ENCODE measurements at regions not wholly inside any gene's neighbourhood (a gene's known extent, or its start where the extent isn't known, plus 50 kb on each side); places are given as distances from the start of the nearest gene placed in this dataset.

DNA sequence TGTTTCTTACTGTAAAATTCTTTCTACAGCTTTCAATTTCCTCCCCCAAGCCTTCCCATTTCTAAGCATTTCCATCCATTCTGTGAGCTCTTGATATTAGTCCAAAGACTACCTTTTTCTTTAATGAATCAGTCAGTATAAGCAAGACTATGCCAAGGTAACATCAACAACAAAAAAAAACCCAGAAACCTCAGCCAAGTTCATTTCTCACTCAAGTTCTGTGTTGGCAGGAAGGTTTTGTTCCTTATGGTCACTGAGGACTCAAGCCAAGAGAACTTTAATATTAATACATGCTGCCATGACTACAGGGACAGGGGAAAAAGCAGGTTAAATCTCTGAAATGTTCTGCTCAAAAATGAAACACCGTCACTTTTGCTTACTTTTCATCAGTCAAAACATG, 621.2 kb upstream of the NRP1 start:
- DNase-seq (ENCODE audit: low read depth) (no peak), FAIRE-seq (no peak)
- no peaks in the 10 kb centered on the region for H3K27me3 ChIP-seq (ENCODE audit: control insufficient read depth, insufficient read depth, low read length)
- TF ChIP-seq, protein P1, sequence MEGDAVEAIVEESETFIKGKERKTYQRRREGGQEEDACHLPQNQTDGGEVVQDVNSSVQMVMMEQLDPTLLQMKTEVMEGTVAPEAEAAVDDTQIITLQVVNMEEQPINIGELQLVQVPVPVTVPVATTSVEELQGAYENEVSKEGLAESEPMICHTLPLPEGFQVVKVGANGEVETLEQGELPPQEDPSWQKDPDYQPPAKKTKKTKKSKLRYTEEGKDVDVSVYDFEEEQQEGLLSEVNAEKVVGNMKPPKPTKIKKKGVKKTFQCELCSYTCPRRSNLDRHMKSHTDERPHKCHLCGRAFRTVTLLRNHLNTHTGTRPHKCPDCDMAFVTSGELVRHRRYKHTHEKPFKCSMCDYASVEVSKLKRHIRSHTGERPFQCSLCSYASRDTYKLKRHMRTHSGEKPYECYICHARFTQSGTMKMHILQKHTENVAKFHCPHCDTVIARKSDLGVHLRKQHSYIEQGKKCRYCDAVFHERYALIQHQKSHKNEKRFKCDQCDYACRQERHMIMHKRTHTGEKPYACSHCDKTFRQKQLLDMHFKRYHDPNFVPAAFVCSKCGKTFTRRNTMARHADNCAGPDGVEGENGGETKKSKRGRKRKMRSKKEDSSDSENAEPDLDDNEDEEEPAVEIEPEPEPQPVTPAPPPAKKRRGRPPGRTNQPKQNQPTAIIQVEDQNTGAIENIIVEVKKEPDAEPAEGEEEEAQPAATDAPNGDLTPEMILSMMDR (IDR thresholded peaks at IDR 0.05; ENCODE audit: insufficient read depth, low read length, severe bottlenecking): no peak
- no peaks in the 10 kb centered on the region for H3K36me3 ChIP-seq (ENCODE audit: control insufficient read depth, insufficient read depth, low read length)
- no peak overlapping the region for H3K4me3 ChIP-seq (ENCODE audit: low read depth, low read length)

GRCh38 chr10:33952692-33953360, 618.4 kb upstream of the NRP1 start:
- DNase-seq (ENCODE audit: low read depth) (peak; percentile 90), FAIRE-seq (no peak)
- TF ChIP-seq, protein P1 (IDR thresholded peaks at IDR 0.05; ENCODE audit: insufficient read depth, low read length, severe bottlenecking): no peak
- Histone ChIP-seq H3K27me3 (ENCODE audit: control insufficient read depth, insufficient read depth, low read length) (no peaks in the 10 kb centered on the region), H3K36me3 (ENCODE audit: control insufficient read depth, insufficient read depth, low read length) (no peaks in the 10 kb centered on the region), H3K4me3 (ENCODE audit: low read depth, low read length) (no peak overlapping the region)

DNA sequence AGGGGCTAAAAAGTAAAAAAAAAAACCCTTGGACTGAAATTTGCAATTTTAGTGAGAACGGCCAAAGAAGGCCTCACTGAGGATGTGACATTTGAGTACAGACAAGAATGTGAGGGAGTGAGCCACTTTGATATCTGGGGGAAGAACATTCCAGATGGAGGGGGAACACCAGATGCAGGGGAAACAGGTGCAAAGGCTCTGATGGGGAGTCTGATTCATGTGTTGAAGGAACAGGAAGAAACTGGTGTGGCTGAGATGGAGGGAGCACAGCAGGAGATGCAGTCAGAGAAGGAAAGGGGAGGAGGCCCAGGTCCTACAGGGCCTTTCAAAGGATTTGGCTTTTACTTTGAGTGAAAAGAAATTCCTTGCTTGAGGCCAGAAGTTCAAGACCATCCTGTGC, 615.7 kb upstream of the NRP1 start:
- DNase-seq (ENCODE audit: low read depth) (no peak), FAIRE-seq (no peak)
- Histone ChIP-seq H3K27me3 (ENCODE audit: control insufficient read depth, insufficient read depth, low read length) (no peaks in the 10 kb centered on the region), H3K36me3 (ENCODE audit: control insufficient read depth, insufficient read depth, low read length) (no peaks in the 10 kb centered on the region), H3K4me3 (ENCODE audit: low read depth, low read length) (no peak overlapping the region)
- TF ChIP-seq, protein P1 (IDR thresholded peaks at IDR 0.05; ENCODE audit: insufficient read depth, low read length, severe bottlenecking): no peak

- TF ChIP-seq, protein P1 (IDR thresholded peaks at IDR 0.05; ENCODE audit: insufficient read depth, low read length, severe bottlenecking): no peak
- no peak for FAIRE-seq
- H3K4me3 ChIP-seq (ENCODE audit: low read depth, low read length): no peak overlapping the region
- no peak for DNase-seq (ENCODE audit: low read depth)
- no peaks in the 10 kb centered on the region for H3K27me3 ChIP-seq (ENCODE audit: control insufficient read depth, insufficient read depth, low read length)
- H3K36me3 ChIP-seq (ENCODE audit: control insufficient read depth, insufficient read depth, low read length): no peaks in the 10 kb centered on the region
Measured at GRCh38 chr10:33947544-33947943, 613.1 kb upstream of the NRP1 start.

GRCh38 chr10:33945051-33945450, 610.6 kb upstream of the NRP1 start:
- H3K4me3 ChIP-seq (ENCODE audit: low read depth, low read length): no peak overlapping the region
- DNase-seq (ENCODE audit: low read depth): peak; percentile 64
- H3K27me3 ChIP-seq (ENCODE audit: control insufficient read depth, insufficient read depth, low read length): no peaks in the 10 kb centered on the region
- TF ChIP-seq, protein P1 (IDR thresholded peaks at IDR 0.05; ENCODE audit: insufficient read depth, low read length, severe bottlenecking): no peak
- FAIRE-seq: no peak
- no peaks in the 10 kb centered on the region for H3K36me3 ChIP-seq (ENCODE audit: control insufficient read depth, insufficient read depth, low read length)

DNA sequence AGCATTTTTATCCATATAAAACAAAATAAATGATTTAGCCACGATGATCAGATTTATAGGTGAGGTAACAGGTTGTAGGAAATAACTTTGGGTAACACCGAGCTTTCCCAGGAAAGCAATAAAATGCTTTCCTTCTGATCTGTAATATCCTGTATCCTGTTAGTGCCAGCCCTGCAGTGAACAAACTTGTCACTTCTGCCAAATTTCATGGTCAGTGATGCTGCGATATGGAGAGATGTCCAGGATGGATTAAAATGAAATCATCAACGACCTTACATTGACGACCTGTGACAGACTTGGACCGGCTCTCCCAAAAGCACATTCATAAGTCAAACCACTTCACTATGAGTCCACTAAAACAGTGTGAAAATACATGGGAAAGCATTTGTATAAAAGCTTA, 608.0 kb upstream of the NRP1 start:
- DNase-seq (ENCODE audit: low read depth) (no peak), FAIRE-seq (no peak)
- Histone ChIP-seq H3K4me3 (ENCODE audit: low read depth, low read length) (no peak overlapping the region), H3K27me3 (ENCODE audit: control insufficient read depth, insufficient read depth, low read length) (no peaks in the 10 kb centered on the region), H3K36me3 (ENCODE audit: control insufficient read depth, insufficient read depth, low read length) (no peaks in the 10 kb centered on the region)
- TF ChIP-seq, protein P1 (IDR thresholded peaks at IDR 0.05; ENCODE audit: insufficient read depth, low read length, severe bottlenecking): no peak
